ENCODE measurements at regions not wholly inside any gene's neighbourhood (a gene's known extent, or its start where the extent isn't known, plus 50 kb on each side); places are given as distances from the start of the nearest gene placed in this dataset.

DNA sequence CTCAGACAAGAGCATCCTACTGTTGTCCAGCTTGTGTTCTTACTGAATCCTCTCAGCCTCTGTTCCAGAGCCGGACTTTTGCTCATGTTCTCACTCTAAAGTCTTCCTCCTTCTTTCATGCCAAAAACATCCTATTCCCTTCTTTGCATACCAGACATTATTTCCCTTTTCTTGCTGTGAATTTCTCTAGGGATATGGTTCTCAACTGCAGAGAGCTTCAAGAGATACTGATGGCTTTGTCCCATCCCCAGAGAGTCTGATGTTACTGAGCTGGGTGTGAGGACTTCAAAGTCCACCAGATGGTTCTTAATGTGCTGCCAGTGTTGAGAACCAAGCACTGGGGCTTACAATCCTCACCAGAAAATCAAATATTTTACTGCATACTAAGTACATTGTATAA, 98.6 kb upstream of the FER start:
- no peaks in the 10 kb centered on the region for H3K27me3 ChIP-seq (ENCODE audit: control insufficient read depth in 1 of 2, insufficient read depth in 2 of 2, low read length in 2 of 2)
- H3K9me3 ChIP-seq (ENCODE audit: control insufficient read depth in 2 of 2, low read length in 2 of 2): no peaks in the 10 kb centered on the region
- no peak overlapping the region for H3K27ac ChIP-seq (ENCODE audit: low read length)
- no peaks in the 10 kb centered on the region for H3K4me1 ChIP-seq (ENCODE audit: control insufficient read depth, insufficient read depth, low read length)
- H3K9ac ChIP-seq (ENCODE audit: low read length in 2 of 2): no peak overlapping the region
- H3K36me3 ChIP-seq (ENCODE audit: control insufficient read depth in 2 of 2, insufficient read depth in 2 of 2, low read length in 2 of 2): no peaks in the 10 kb centered on the region
- no peak overlapping the region for H3K4me3 ChIP-seq (ENCODE audit: low read length in 2 of 2)

GRCh38 chr5:108642170-108642906, 105.4 kb upstream of the FER start:
- peak overlapping the region in 1 of 2 donors; percentile 30 for H3K4me3 ChIP-seq (ENCODE audit: low read length in 2 of 2)
- no peaks in the 10 kb centered on the region for H3K4me1 ChIP-seq (ENCODE audit: control insufficient read depth, insufficient read depth, low read length)
- no peaks in the 10 kb centered on the region for H3K27me3 ChIP-seq (ENCODE audit: control insufficient read depth in 1 of 2, insufficient read depth in 2 of 2, low read length in 2 of 2)
- no peak overlapping the region for H3K27ac ChIP-seq (ENCODE audit: low read length)
- H3K9me3 ChIP-seq (ENCODE audit: control insufficient read depth in 2 of 2, low read length in 2 of 2): no peaks in the 10 kb centered on the region
- no peaks in the 10 kb centered on the region for H3K36me3 ChIP-seq (ENCODE audit: control insufficient read depth in 2 of 2, insufficient read depth in 2 of 2, low read length in 2 of 2)
- no peak overlapping the region for H3K9ac ChIP-seq (ENCODE audit: low read length in 2 of 2)

GRCh38 chr5:108641596-108641995, 106.1 kb upstream of the FER start:
- no peaks in the 10 kb centered on the region for H3K9me3 ChIP-seq (ENCODE audit: control insufficient read depth in 2 of 2, low read length in 2 of 2)
- H3K4me1 ChIP-seq (ENCODE audit: control insufficient read depth, insufficient read depth, low read length): no peaks in the 10 kb centered on the region
- no peaks in the 10 kb centered on the region for H3K36me3 ChIP-seq (ENCODE audit: control insufficient read depth in 2 of 2, insufficient read depth in 2 of 2, low read length in 2 of 2)
- no peak overlapping the region for H3K27ac ChIP-seq (ENCODE audit: low read length)
- H3K27me3 ChIP-seq (ENCODE audit: control insufficient read depth in 1 of 2, insufficient read depth in 2 of 2, low read length in 2 of 2): no peaks in the 10 kb centered on the region
- no peak overlapping the region for H3K4me3 ChIP-seq (ENCODE audit: low read length in 2 of 2)
- no peak overlapping the region for H3K9ac ChIP-seq (ENCODE audit: low read length in 2 of 2)

DNA sequence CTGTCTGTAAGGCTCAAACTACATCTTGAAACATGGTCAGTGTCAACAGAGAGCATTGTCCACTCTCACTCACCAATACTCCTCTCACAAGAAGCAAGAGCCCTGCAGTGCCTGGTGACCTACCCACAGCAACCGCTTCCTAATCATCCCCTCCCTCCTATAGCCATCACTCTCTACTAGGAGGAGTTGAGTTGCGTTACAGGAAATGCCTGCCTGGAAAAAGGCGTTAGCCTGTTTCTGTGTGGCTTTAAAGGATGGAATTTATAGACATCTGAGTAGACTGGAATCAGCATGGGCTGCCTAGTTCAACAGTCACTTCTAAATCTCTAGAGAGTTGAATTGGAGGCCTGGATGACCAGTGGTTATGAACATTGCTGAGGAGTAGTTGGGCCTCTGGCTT, 108.3 kb upstream of the FER start:
- Histone ChIP-seq H3K4me1 (ENCODE audit: control insufficient read depth, insufficient read depth, low read length) (no peaks in the 10 kb centered on the region), H3K27me3 (ENCODE audit: control insufficient read depth in 1 of 2, insufficient read depth in 2 of 2, low read length in 2 of 2) (no peaks in the 10 kb centered on the region), H3K9ac (ENCODE audit: low read length in 2 of 2) (no peak overlapping the region), H3K36me3 (ENCODE audit: control insufficient read depth in 2 of 2, insufficient read depth in 2 of 2, low read length in 2 of 2) (no peaks in the 10 kb centered on the region), H3K27ac (ENCODE audit: low read length) (no peak overlapping the region), H3K4me3 (ENCODE audit: low read length in 2 of 2) (no peak overlapping the region), H3K9me3 (ENCODE audit: control insufficient read depth in 2 of 2, low read length in 2 of 2) (no peaks in the 10 kb centered on the region)

GRCh38 chr5:108638021-108638420, 109.7 kb upstream of the FER start:
- no peaks in the 10 kb centered on the region for H3K9me3 ChIP-seq (ENCODE audit: control insufficient read depth in 2 of 2, low read length in 2 of 2)
- no peaks in the 10 kb centered on the region for H3K36me3 ChIP-seq (ENCODE audit: control insufficient read depth in 2 of 2, insufficient read depth in 2 of 2, low read length in 2 of 2)
- no peaks in the 10 kb centered on the region for H3K27me3 ChIP-seq (ENCODE audit: control insufficient read depth in 1 of 2, insufficient read depth in 2 of 2, low read length in 2 of 2)
- H3K4me1 ChIP-seq (ENCODE audit: control insufficient read depth, insufficient read depth, low read length): no peaks in the 10 kb centered on the region
- H3K27ac ChIP-seq (ENCODE audit: low read length): no peak overlapping the region
- no peak overlapping the region for H3K4me3 ChIP-seq (ENCODE audit: low read length in 2 of 2)
- no peak overlapping the region for H3K9ac ChIP-seq (ENCODE audit: low read length in 2 of 2)

DNA sequence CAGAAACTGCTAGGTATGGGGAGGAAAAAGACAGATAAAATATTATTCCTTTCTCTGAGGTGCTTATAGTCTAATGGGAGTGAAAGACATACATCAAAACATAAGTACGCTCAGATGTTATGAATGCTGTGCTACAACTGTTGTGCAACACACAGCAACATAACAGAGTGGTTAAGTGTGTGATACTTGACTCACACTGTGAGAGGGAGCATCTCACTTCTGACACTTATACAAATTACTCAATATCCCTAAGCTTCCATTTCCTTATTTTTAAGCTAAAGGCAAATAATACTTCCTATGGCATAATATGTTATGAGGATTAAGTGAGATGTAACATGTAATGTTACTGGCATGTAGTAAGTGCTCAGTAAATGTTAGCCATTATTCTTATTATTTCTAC, 110.6 kb upstream of the FER start:
- H3K4me1 ChIP-seq (ENCODE audit: control insufficient read depth, insufficient read depth, low read length): no peaks in the 10 kb centered on the region
- no peaks in the 10 kb centered on the region for H3K36me3 ChIP-seq (ENCODE audit: control insufficient read depth in 2 of 2, insufficient read depth in 2 of 2, low read length in 2 of 2)
- H3K4me3 ChIP-seq (ENCODE audit: low read length in 2 of 2): no peak overlapping the region
- H3K9me3 ChIP-seq (ENCODE audit: control insufficient read depth in 2 of 2, low read length in 2 of 2): no peaks in the 10 kb centered on the region
- H3K27ac ChIP-seq (ENCODE audit: low read length): no peak overlapping the region
- H3K27me3 ChIP-seq (ENCODE audit: control insufficient read depth in 1 of 2, insufficient read depth in 2 of 2, low read length in 2 of 2): no peaks in the 10 kb centered on the region
- H3K9ac ChIP-seq (ENCODE audit: low read length in 2 of 2): no peak overlapping the region

DNA sequence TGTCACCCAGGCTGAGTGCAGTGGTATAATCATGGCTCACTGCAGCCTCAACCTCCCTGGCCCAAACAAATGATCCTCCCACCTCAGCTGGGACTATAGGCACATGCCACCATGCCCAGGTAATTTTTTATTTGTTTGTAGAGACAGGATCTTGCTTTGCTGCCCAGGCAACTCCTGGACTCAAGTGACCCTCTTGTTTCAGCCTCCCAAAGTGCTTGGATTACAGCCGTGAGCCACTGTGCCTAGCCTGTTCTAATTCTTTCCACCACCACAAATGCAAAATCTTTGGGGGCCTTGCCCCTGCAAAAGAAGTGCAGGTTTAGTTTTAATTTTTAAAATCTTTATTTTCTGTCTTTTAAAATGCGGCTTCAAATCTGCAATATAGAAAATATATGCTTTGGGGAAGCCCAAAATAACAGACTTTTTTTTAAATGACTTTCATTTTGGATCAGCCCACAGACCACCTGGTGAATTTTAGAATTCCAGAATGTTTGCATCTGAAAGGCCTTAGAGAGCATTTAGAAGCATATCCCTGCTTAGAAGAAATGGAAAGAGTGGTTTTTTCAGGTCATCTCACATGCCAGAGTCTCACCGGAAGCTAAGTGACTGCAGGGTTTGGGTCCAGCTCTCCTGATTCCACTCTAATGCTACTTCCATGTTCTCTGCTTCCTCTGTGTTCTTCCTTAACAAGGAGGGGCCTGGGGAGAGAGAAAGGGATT, 111.4 kb upstream of the FER start:
- Histone ChIP-seq H3K27ac (ENCODE audit: low read length) (no peak overlapping the region), H3K9me3 (ENCODE audit: control insufficient read depth in 2 of 2, low read length in 2 of 2) (no peaks in the 10 kb centered on the region), H3K27me3 (ENCODE audit: control insufficient read depth in 1 of 2, insufficient read depth in 2 of 2, low read length in 2 of 2) (no peaks in the 10 kb centered on the region), H3K9ac (ENCODE audit: low read length in 2 of 2) (no peak overlapping the region), H3K4me1 (ENCODE audit: control insufficient read depth, insufficient read depth, low read length) (no peaks in the 10 kb centered on the region), H3K4me3 (ENCODE audit: low read length in 2 of 2) (no peak overlapping the region), H3K36me3 (ENCODE audit: control insufficient read depth in 2 of 2, insufficient read depth in 2 of 2, low read length in 2 of 2) (no peaks in the 10 kb centered on the region)

GRCh38 chr5:108634617-108635288, 112.9 kb upstream of the FER start:
- H3K9ac ChIP-seq (ENCODE audit: low read length in 2 of 2): no peak overlapping the region
- H3K27me3 ChIP-seq (ENCODE audit: control insufficient read depth in 1 of 2, insufficient read depth in 2 of 2, low read length in 2 of 2): no peaks in the 10 kb centered on the region
- no peaks in the 10 kb centered on the region for H3K9me3 ChIP-seq (ENCODE audit: control insufficient read depth in 2 of 2, low read length in 2 of 2)
- H3K4me1 ChIP-seq (ENCODE audit: control insufficient read depth, insufficient read depth, low read length): no peaks in the 10 kb centered on the region
- H3K4me3 ChIP-seq (ENCODE audit: low read length in 2 of 2): no peak overlapping the region
- no peak overlapping the region for H3K27ac ChIP-seq (ENCODE audit: low read length)
- H3K36me3 ChIP-seq (ENCODE audit: control insufficient read depth in 2 of 2, insufficient read depth in 2 of 2, low read length in 2 of 2): no peaks in the 10 kb centered on the region

DNA sequence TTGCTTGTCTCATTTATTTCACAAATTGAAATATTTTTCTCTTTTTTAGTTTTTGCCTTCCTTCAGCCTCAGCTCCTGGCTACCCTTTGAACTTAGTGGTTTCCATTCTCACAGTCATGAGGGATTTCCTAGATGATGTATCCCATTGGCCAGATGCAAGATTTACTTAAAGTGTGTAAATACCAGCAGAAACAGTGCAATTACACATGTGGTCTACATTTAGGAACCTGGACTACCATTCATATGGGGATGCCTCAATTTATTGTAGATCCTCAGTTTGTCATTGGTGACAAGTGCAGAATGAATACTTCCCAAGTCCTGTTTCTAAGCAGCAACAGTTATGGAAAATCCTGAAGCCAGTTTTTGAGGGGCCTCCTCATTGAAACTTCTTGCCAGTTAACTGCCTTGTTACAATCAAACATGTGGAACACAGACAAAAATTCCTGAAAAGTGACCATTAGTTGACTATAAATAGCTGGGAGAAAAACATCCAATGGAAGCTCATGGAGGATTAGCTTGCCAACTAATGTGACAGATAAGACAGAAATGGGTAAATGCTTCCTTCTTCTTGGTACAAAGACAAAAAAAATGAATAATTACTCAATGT, 113.6 kb upstream of the FER start:
- H3K27ac ChIP-seq (ENCODE audit: low read length): no peak overlapping the region
- H3K4me3 ChIP-seq (ENCODE audit: low read length in 2 of 2): no peak overlapping the region
- no peak overlapping the region for H3K9ac ChIP-seq (ENCODE audit: low read length in 2 of 2)
- H3K27me3 ChIP-seq (ENCODE audit: control insufficient read depth in 1 of 2, insufficient read depth in 2 of 2, low read length in 2 of 2): no peaks in the 10 kb centered on the region
- no peaks in the 10 kb centered on the region for H3K9me3 ChIP-seq (ENCODE audit: control insufficient read depth in 2 of 2, low read length in 2 of 2)
- no peaks in the 10 kb centered on the region for H3K36me3 ChIP-seq (ENCODE audit: control insufficient read depth in 2 of 2, insufficient read depth in 2 of 2, low read length in 2 of 2)
- no peaks in the 10 kb centered on the region for H3K4me1 ChIP-seq (ENCODE audit: control insufficient read depth, insufficient read depth, low read length)

- H3K9me3 ChIP-seq (ENCODE audit: control insufficient read depth in 2 of 2, low read length in 2 of 2): no peaks in the 10 kb centered on the region
- no peaks in the 10 kb centered on the region for H3K4me1 ChIP-seq (ENCODE audit: control insufficient read depth, insufficient read depth, low read length)
- no peak overlapping the region for H3K27ac ChIP-seq (ENCODE audit: low read length)
- no peaks in the 10 kb centered on the region for H3K36me3 ChIP-seq (ENCODE audit: control insufficient read depth in 2 of 2, insufficient read depth in 2 of 2, low read length in 2 of 2)
- H3K27me3 ChIP-seq (ENCODE audit: control insufficient read depth in 1 of 2, insufficient read depth in 2 of 2, low read length in 2 of 2): no peaks in the 10 kb centered on the region
- no peak overlapping the region for H3K9ac ChIP-seq (ENCODE audit: low read length in 2 of 2)
- H3K4me3 ChIP-seq (ENCODE audit: low read length in 2 of 2): no peak overlapping the region
Measured at GRCh38 chr5:108629779-108630528, 117.7 kb upstream of the FER start.

Data from stomach smooth muscle (tissue), 2 donors.